ENCODE measurements at regions not wholly inside any gene's neighbourhood (a gene's known extent, or its start where the extent isn't known, plus 50 kb on each side); places are given as distances from the start of the nearest gene placed in this dataset.

DNA sequence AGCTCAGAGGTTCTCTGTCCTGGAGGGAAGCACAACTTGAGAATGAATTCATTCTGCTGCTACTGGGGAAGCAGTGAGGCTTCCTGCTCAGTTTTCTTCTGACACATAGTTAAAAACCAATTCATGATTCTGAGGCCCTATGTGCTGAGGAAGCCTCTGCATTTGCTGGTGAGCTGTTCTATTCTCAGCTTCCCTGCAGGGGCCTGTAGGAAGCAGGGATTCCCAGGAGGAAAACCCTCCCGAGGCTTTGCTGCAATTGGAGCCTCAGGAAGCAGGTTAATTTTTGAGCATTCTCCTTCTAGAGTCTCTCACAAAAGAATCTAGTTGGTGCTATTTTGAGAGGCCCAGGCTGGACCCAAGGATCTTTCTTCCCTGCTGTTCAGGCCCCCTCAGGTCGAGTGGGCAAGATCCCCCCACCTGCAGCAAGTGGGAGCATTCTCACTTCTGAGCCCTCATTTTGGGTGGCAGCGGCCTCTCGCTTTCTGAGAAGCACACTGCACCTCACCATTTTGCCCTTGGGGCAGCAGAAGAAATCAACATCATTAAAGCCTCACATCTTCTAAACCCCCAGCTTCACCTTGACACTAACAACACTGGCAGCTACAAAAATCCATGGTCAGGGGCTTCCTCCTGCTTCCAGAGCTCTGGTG is 197.5 kb upstream of the TSC22D2 start:
- 78 to 79% (median 78%) methylated on average over 4 of the region's 4 CpGs for WGBS, 3 donors
- no peak for ATAC-seq

DNA sequence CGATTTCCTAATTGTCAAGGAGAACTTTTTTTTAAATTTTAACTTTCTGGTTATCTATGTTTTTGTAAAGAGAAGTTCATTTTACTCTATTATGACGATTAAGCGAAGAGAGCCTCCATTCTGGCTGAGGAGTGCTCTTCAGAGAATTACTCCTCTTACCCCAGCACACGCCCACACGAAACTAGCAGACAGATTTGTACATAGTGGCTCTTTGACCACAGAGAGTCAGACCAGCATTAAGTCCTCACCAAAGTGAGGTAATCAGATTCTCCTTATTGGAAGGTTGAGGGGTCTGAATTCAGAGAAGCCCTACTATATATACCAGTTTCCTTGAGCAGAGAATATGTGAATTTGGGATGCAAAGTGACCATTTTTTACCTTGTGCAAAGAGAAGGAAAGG is 204.8 kb upstream of the TSC22D2 start:
- TF ChIP-seq, protein P1, sequence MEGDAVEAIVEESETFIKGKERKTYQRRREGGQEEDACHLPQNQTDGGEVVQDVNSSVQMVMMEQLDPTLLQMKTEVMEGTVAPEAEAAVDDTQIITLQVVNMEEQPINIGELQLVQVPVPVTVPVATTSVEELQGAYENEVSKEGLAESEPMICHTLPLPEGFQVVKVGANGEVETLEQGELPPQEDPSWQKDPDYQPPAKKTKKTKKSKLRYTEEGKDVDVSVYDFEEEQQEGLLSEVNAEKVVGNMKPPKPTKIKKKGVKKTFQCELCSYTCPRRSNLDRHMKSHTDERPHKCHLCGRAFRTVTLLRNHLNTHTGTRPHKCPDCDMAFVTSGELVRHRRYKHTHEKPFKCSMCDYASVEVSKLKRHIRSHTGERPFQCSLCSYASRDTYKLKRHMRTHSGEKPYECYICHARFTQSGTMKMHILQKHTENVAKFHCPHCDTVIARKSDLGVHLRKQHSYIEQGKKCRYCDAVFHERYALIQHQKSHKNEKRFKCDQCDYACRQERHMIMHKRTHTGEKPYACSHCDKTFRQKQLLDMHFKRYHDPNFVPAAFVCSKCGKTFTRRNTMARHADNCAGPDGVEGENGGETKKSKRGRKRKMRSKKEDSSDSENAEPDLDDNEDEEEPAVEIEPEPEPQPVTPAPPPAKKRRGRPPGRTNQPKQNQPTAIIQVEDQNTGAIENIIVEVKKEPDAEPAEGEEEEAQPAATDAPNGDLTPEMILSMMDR (IDR thresholded peaks at IDR 0.05), result no peak
- 84 to 91% (median 85%) methylated on average over 5 of the region's 5 CpGs for WGBS, 3 donors
- ATAC-seq, result no peak

More for the DNA sequence above, 197.5 kb upstream of the TSC22D2 start:
- Histone ChIP-seq H3K4me3 (no peak overlapping the region), H3K36me3 (ENCODE audit: insufficient read depth in 1 of 2, low read depth in 1 of 2) (no peaks in the 10 kb centered on the region), H3K27me3 (ENCODE audit: insufficient read depth in 3 of 3, low read length in 2 of 3) (no peaks in the 10 kb centered on the region), H3K27ac (no peak overlapping the region), H3K9me3 (no peaks in the 10 kb centered on the region), H3K4me1 (peaks cover 2% of the 10 kb centered on the region)
- intact Hi-C loops (cut with DNase I), result no loop called here
- TF ChIP-seq, protein P1 (IDR thresholded peaks at IDR 0.05), result no peak
- DNase-seq, result no peak

DNA sequence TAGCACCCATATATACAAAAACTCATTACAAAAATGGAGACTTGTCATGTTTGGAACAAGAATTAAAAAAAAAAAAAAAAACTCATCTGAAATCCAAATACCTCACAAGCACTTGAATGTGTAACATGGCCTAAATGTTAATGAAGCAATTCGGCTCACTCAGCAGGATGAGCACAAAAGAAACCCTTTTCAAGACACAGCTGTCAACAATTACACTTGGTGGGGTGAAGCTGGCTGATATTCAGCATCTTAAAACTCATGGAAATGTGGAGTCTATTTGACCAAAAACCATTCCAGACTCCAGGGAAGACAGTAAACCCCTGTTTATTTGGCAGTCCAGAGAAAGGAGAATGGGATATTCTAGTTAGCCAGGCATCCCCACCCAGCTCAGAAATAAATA is 205.4 kb upstream of the TSC22D2 start:
- no peaks in the 10 kb centered on the region for H3K27me3 ChIP-seq (ENCODE audit: insufficient read depth in 3 of 3, low read length in 2 of 3)
- H3K4me3 ChIP-seq, result no peak overlapping the region
- DNase-seq (no peak), ATAC-seq (no peak)
- H3K27ac ChIP-seq, result no peak overlapping the region
- intact Hi-C loops (cut with DNase I), result no loop called here
- no peaks in the 10 kb centered on the region for H3K36me3 ChIP-seq (ENCODE audit: insufficient read depth in 1 of 2, low read depth in 1 of 2)
- 55 to 62% (median 57%) methylated on average over 1 of the region's 1 CpG for WGBS, 3 donors
- H3K9me3 ChIP-seq, result no peaks in the 10 kb centered on the region
- H3K4me1 ChIP-seq, result no peaks in the 10 kb centered on the region
- TF ChIP-seq, protein P1 (IDR thresholded peaks at IDR 0.05), result no peak

More for the DNA sequence above, 204.8 kb upstream of the TSC22D2 start:
- H3K27me3 ChIP-seq (ENCODE audit: insufficient read depth in 3 of 3, low read length in 2 of 3), result no peaks in the 10 kb centered on the region
- H3K27ac ChIP-seq, result no peak overlapping the region
- H3K4me1 ChIP-seq, result no peaks in the 10 kb centered on the region
- DNase-seq, result no peak
- no peaks in the 10 kb centered on the region for H3K36me3 ChIP-seq (ENCODE audit: insufficient read depth in 1 of 2, low read depth in 1 of 2)
- intact Hi-C loops (cut with DNase I), result no loop called here
- H3K4me3 ChIP-seq, result no peak overlapping the region
- H3K9me3 ChIP-seq, result no peaks in the 10 kb centered on the region

DNA sequence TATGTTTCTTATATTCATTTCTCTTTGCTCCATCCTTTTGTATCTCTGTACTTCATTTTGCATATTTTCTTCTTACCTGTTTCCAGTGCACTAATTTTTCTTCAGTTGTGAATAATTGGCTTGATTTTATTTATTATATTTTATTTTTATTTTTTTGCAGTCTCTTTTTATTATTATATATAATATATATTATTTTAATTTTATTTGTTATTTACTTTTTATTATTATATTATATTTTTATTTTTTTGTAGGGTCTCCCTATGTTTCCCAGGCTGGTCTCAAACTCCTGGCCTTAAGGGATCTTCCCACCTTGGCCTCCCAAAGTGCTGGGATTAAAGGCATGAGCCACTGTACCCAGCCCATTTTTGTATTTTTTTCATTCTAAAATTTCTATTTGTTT is 213.1 kb upstream of the TSC22D2 start:
- ATAC-seq (no peak), DNase-seq (no peak)
- intact Hi-C loops (cut with DNase I), result no loop called here
- Histone ChIP-seq H3K27me3 (ENCODE audit: insufficient read depth in 3 of 3, low read length in 2 of 3) (no peaks in the 10 kb centered on the region), H3K4me1 (no peaks in the 10 kb centered on the region), H3K4me3 (no peak overlapping the region), H3K9me3 (peaks cover 3% of the 10 kb centered on the region), H3K27ac (no peak overlapping the region), H3K36me3 (ENCODE audit: insufficient read depth in 1 of 2, low read depth in 1 of 2) (no peaks in the 10 kb centered on the region)
- TF ChIP-seq, protein P1 (IDR thresholded peaks at IDR 0.05), result no peak

DNA sequence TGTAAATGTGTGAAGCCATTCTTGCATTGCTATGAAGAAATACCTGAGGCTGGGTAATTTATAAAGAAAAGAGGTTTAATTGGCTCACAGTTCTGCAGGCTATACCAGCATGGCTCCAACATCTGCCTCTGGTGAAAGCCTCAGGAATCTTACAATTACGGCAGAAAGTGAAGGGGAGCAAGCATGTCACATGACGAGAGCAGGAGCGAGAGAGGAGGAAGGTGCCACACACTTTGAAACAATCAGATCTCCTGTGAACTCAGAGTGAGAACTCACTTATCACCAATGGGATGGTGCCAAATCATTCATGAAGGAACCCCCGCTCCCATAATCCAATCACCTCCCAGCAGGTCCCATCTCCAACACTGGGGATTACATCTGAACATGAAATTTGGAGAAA is 213.6 kb upstream of the TSC22D2 start:
- Histone ChIP-seq H3K27me3 (ENCODE audit: insufficient read depth in 3 of 3, low read length in 2 of 3) (no peaks in the 10 kb centered on the region), H3K36me3 (ENCODE audit: insufficient read depth in 1 of 2, low read depth in 1 of 2) (no peaks in the 10 kb centered on the region), H3K9me3 (peaks cover 7% of the 10 kb centered on the region), H3K4me3 (no peak overlapping the region), H3K4me1 (no peaks in the 10 kb centered on the region), H3K27ac (no peak overlapping the region)
- DNase-seq (no peak), ATAC-seq (no peak)
- TF ChIP-seq, protein P1 (IDR thresholded peaks at IDR 0.05), result no peak
- intact Hi-C loops (cut with DNase I), result no loop called here
- 90 to 93% (median 90%) methylated on average over 4 of the region's 4 CpGs for WGBS, 3 donors

Measured in psoas muscle (tissue), 7 donors.